ENCODE measurements at regions not wholly inside any gene's neighbourhood (a gene's known extent, or its start where the extent isn't known, plus 50 kb on each side); places are given as distances from the start of the nearest gene placed in this dataset.

GRCh38 chr4:12138488-12138887, 709.8 kb upstream of the HS3ST1 start:
- in situ Hi-C loops (cut with MboI; ENCODE audit: low pct_ligation_motif_present in 1 of 4, low pct_unique_long_range_greater_than_20kb in 1 of 4, low sequenced_read_pairs in 3 of 4): no loop called here
- 48 to 62% methylated on average over 1 of the region's 1 CpG for WGBS, 2 donors (ENCODE audit: low coverage in 1 of 2)
- no peaks in the 10 kb centered on the region for H3K27me3 ChIP-seq
- TF ChIP-seq CTCF (IDR thresholded peaks at IDR 0.05): no peak
- no peak for TF ChIP-seq EP300 (IDR thresholded peaks at IDR 0.05; ENCODE audit: low read depth)
- TF ChIP-seq POLR2AphosphoS5 (IDR thresholded peaks at IDR 0.05): no peak
- no peak for TF ChIP-seq POLR2A (IDR thresholded peaks at IDR 0.05)
- peaks cover 5 to 6% of the 10 kb centered on the region in 2 donors for H3K9me3 ChIP-seq
- H3K27ac ChIP-seq: no peak overlapping the region
- intact Hi-C loops (cut with DNase I; ENCODE audit: low total_unique reads): no loop called here
- H3K36me3 ChIP-seq: no peaks in the 10 kb centered on the region
- H3K4me1 ChIP-seq: no peaks in the 10 kb centered on the region
- DNase-seq: no peak
- H3K4me3 ChIP-seq: no peak overlapping the region

GRCh38 chr4:12137575-12137974, 708.9 kb upstream of the HS3ST1 start:
- Histone ChIP-seq H3K4me3 (no peak overlapping the region), H3K9me3 (peaks cover 7 to 14% of the 10 kb centered on the region in 2 donors), H3K27me3 (no peaks in the 10 kb centered on the region), H3K27ac (no peak overlapping the region), H3K36me3 (no peaks in the 10 kb centered on the region), H3K4me1 (no peaks in the 10 kb centered on the region)
- TF ChIP-seq POLR2A (IDR thresholded peaks at IDR 0.05) (no peak), CTCF (IDR thresholded peaks at IDR 0.05) (no peak), EP300 (IDR thresholded peaks at IDR 0.05; ENCODE audit: low read depth) (no peak), POLR2AphosphoS5 (IDR thresholded peaks at IDR 0.05) (no peak)
- 47 to 63% methylated on average over 2 of the region's 2 CpGs for WGBS, 2 donors (ENCODE audit: low coverage in 1 of 2)
- intact Hi-C loops (cut with DNase I; ENCODE audit: low total_unique reads): no loop called here
- no peak for DNase-seq
- in situ Hi-C loops (cut with MboI; ENCODE audit: low pct_ligation_motif_present in 1 of 4, low pct_unique_long_range_greater_than_20kb in 1 of 4, low sequenced_read_pairs in 3 of 4): no loop called here

DNA sequence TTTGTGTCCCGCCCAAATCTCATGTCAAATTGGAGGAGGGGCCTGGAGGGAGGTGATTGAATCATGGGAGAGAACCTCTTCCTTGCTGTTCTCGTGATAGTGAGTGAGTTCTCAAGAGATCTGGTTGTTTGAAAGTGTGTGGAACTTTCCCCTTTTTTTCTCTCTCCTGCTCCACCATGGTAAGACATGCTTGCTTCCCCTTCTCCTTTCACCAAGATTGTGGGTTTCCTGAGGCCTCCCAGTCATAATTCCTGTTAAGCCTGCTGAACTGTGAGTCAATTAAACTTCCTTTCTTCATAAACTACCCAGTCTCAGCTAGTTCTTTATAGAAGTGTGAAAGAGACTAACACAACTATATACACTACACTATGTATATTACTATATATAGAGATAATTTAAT, 697.8 kb upstream of the HS3ST1 start:
- Histone ChIP-seq H3K27me3 (no peaks in the 10 kb centered on the region), H3K4me1 (no peaks in the 10 kb centered on the region), H3K9me3 (no peaks in the 10 kb centered on the region), H3K27ac (no peak overlapping the region), H3K4me3 (no peak overlapping the region), H3K36me3 (no peaks in the 10 kb centered on the region)
- DNase-seq: no peak
- no peak for TF ChIP-seq POLR2AphosphoS5 (IDR thresholded peaks at IDR 0.05)
- TF ChIP-seq CTCF (IDR thresholded peaks at IDR 0.05): no peak
- no peak for TF ChIP-seq POLR2A (IDR thresholded peaks at IDR 0.05)
- no peak for TF ChIP-seq EP300 (IDR thresholded peaks at IDR 0.05; ENCODE audit: low read depth)
- WGBS, 2 donors (ENCODE audit: low coverage in 1 of 2): 56% methylated on average over 2 of the region's 2 CpGs; no CpG with 5 or more reads in 1 of the 2 donors
- in situ Hi-C loops (cut with MboI; ENCODE audit: low pct_ligation_motif_present in 1 of 4, low pct_unique_long_range_greater_than_20kb in 1 of 4, low sequenced_read_pairs in 3 of 4) (no loop called here), intact Hi-C loops (cut with DNase I; ENCODE audit: low total_unique reads) (no loop called here)

DNA sequence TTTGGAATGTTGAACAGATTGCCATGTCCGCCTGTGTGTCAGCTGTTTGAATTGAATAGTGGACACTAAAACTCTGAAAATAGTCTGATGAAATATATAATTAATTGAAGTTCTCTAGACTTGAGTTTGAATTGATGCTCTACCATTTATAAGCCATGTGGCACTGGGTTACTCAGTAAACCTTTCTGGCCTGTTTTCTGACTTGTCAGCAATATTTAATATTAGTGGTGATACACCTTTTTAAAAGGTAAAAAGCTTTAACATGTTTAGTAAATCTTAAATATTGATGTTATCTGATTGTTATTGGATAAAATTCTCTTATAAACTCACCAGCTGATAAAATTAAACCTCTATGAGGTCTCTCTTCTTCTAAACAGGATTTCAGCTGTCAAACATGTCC, 695.4 kb upstream of the HS3ST1 start:
- no peak overlapping the region for H3K4me3 ChIP-seq
- no peak for TF ChIP-seq POLR2A (IDR thresholded peaks at IDR 0.05)
- TF ChIP-seq EP300 (IDR thresholded peaks at IDR 0.05; ENCODE audit: low read depth): no peak
- TF ChIP-seq POLR2AphosphoS5 (IDR thresholded peaks at IDR 0.05): no peak
- no peak for TF ChIP-seq CTCF (IDR thresholded peaks at IDR 0.05)
- in situ Hi-C loops (cut with MboI; ENCODE audit: low pct_ligation_motif_present in 1 of 4, low pct_unique_long_range_greater_than_20kb in 1 of 4, low sequenced_read_pairs in 3 of 4): no loop called here
- intact Hi-C loops (cut with DNase I; ENCODE audit: low total_unique reads): no loop called here
- H3K9me3 ChIP-seq: no peaks in the 10 kb centered on the region
- no peaks in the 10 kb centered on the region for H3K27me3 ChIP-seq
- H3K36me3 ChIP-seq: no peaks in the 10 kb centered on the region
- WGBS, 2 donors (ENCODE audit: low coverage in 1 of 2): 61 to 70% methylated on average over 1 of the region's 1 CpG
- no peak for DNase-seq
- H3K27ac ChIP-seq: no peak overlapping the region
- no peaks in the 10 kb centered on the region for H3K4me1 ChIP-seq

Measured in transverse colon (tissue), 4 donors.